ENCODE measurements at regions not wholly inside any gene's neighbourhood (a gene's known extent, or its start where the extent isn't known, plus 50 kb on each side); places are given as distances from the start of the nearest gene placed in this dataset.
A peak's percentile ranks its signal among the peaks of the same experiment; 100 is the strongest.

DNA sequence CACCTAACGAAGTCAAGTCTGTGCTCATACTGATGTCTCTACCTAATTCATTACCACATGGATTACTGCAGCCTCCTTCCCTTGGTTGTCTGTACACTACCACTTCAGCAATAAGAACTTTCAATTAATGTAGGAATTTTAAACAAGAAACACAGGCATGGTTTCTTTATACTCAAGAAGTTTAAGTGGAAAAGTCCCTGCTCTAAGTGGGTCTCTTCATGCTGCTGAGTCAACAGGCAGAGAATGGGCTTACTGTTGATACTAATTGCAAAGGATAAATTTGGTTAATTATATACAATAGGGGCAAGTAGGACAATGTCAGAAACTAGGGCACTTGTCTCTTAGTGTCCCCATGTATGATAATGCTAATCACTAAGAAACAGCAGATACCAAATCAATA lies 392.6 kb downstream of the DSEL start:
- TF ChIP-seq CTCF (IDR thresholded peaks at IDR 0.05), result no peak
- no peak for DNase-seq (ENCODE audit: low spot score)
- no peak for ATAC-seq (ENCODE audit: low FRiP score)

DNA sequence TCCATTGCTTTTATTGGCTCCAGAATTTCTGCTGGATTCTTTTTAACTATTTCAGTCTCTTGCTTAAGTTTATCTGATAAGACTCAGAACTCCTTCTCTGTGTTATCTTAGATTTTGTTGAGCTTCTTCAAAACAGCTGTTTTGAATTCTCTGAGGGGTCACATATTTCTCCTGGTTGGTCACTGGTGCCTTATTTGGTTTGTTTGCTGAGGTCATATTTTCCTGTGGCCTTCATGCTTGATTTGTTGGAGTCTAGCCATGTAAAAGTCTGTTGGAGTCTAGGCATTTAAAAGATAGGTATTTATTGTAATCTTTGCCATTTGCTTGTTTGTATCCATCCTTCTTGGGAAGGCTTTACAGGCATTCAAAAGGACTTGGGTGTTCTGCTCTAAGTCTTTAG lies 398.7 kb downstream of the DSEL start:
- DNase-seq (ENCODE audit: low spot score), result no peak
- no peak for ATAC-seq (ENCODE audit: low FRiP score)
- no peak for TF ChIP-seq CTCF (IDR thresholded peaks at IDR 0.05)

GRCh38 chr18:67109535-67109934 lies 407.0 kb downstream of the DSEL start:
- no peak for TF ChIP-seq CTCF (IDR thresholded peaks at IDR 0.05)
- no peak for ATAC-seq (ENCODE audit: low FRiP score)
- DNase-seq (ENCODE audit: low spot score), result no peak

- ATAC-seq (ENCODE audit: low FRiP score), result no peak
- TF ChIP-seq CTCF (IDR thresholded peaks at IDR 0.05), result no peak
- no peak for DNase-seq (ENCODE audit: low spot score)
Measured at GRCh38 chr18:67108894-67109293, 407.6 kb downstream of the DSEL start.

DNA sequence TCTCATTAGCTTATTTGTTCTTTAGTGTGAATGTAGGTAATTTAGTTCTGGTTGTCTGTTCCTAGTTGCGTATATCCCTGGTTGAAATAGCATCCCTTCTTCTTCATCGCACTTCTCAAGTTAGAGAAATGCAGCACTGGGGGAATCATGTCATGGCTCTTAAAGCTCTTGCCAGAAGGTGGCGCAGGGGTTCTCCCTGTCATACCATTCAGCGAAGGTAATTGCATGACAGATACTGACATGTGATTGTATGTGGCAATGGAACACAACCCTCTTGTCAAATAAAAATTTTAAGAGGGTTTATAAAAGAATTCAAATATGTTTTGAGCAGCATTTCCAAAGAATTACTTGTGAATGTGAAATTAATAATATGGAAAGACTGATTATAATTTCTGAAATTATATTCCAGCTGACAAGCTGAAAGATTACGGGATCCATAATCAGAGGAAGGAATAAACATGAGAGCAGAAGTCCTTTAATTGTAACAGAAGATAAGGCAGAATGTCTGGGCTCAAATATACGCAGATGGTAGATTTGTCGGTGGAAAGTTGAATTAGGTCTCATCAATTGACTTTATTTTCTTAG lies 411.7 kb downstream of the DSEL start:
- ATAC-seq (ENCODE audit: low FRiP score) (peak; percentile 66), DNase-seq (ENCODE audit: low spot score) (peak; percentile 27)
- TF ChIP-seq CTCF (IDR thresholded peaks at IDR 0.05), result no peak

DNA sequence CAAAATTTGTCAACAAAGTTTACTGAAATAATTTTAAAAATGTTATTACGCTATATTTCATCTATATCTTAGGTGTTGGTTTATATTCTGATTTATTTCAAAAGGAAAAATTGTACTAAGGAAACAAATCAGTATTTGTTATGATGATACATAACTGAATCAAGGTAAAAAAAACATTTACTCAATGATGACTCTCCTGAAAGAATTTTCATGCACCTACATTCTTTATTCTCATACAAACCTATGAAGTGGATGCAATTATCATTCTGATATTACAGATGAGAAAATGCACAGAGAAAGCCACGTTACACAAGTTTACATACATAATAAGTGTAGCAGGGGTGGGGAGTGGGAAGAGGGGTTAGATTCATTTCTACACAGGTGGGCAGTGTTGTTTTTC lies 422.4 kb downstream of the DSEL start:
- ATAC-seq (ENCODE audit: low FRiP score) (no peak), DNase-seq (ENCODE audit: low spot score) (no peak)
- no peak for TF ChIP-seq CTCF (IDR thresholded peaks at IDR 0.05)

DNA sequence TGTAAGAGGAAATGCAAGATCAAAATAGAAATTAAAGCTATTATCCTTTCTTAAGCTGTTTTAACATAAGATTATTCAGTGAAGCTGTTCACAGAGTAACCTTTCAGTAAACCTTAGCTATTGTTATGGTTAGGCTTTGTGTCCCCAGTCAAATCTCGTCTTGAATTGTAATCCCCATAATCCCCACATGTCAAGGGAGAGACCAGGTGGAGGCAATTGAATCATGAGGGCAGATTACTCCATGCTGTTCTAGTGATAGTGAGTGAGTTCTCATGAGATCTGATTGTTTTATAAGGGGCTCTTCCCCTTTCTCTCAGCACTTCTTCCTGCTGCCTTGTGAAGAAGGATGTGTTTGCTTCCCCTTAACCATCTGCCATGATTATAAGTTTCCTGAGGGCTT lies 424.4 kb downstream of the DSEL start:
- ATAC-seq (ENCODE audit: low FRiP score) (no peak), DNase-seq (ENCODE audit: low spot score) (no peak)
- TF ChIP-seq CTCF (IDR thresholded peaks at IDR 0.05), result no peak
